ENCODE measurements at regions not wholly inside any gene's neighbourhood (a gene's known extent, or its start where the extent isn't known, plus 50 kb on each side); places are given as distances from the start of the nearest gene placed in this dataset.

DNA sequence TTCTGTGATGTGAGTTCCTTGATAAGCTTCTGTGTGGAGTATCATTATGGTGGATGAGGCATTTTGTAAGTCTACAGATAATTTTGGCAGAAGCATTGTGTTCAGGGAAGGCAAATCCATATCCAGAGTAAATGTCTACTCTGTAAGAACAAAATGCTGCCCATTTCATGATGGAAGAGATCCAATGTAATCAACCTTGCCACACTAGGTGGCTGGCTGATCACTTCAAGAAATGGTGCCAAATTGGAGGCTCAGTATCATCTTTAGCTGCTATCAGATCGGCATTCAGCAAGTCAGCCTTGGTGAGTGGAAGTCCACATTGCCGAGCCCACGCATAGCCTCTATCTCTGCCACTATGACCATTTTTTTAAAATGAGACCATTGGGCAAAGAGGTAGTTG lies 565.8 kb upstream of the USP24 start:
- TF ChIP-seq CTCF (IDR thresholded peaks at IDR 0.05) = no peak
- TF ChIP-seq POLR2A (IDR thresholded peaks at IDR 0.05) = no peak

Measured in lower leg skin (tissue), 3 donors.